HepG2 (cell line): ENCODE measurements at regions not wholly inside any gene's neighbourhood (a gene's known extent, or its start where the extent isn't known, plus 50 kb on each side); places are given as distances from the start of the nearest gene placed in this dataset.

ENCODE experiments used
- ATAC-seq: fragments of 200-7000 bp; cut with Tn5 transposase; 3 replicates; pipeline ENCODE4 v1.9.1; 2020; ENCODE audit warnings: mild to moderate bottlenecking, moderate library complexity
- BruUV-seq: library from RNA; stranded (reverse); fragments of 400-500 nt; replicated peaks from 2 replicates; lab custom pipeline; 2021; lab: Mats Ljungman, UMichigan
- CTCF ChIA-PET: fragments of 300-600 bp; formaldehyde crosslinking; extraction: SDS; loops from one replicate; lab custom pipeline; 2021; ENCODE audit warnings: low total read pairs, inconsistent platforms, low intra/inter-chr PET ratio; lab: Yijun Ruan, JAX
- POLR2A ChIA-PET: fragments of 350-600 bp; sonication (Branson Sonifier 250); formaldehyde crosslinking; loops from one replicate; lab custom pipeline; 2020; ENCODE audit warnings: antibody characterized with exemption, inconsistent platforms; lab: Yijun Ruan, JAX
- DNase-seq: peaks from one replicate; pipeline ENCODE4 v3.0.0-alpha.2; 2015; ENCODE audit warnings: low spot score
- FAIRE-seq: peaks from 3 replicates; lab custom pipeline; 2011; peaks lifted over from hg19 to GRCh38; lab: Jason Lieb, UNC
- H2AFZ ChIP-seq: one replicate; pipeline ENCODE4 v1.6.1; 2011; ENCODE audit warnings: low read length, inconsistent platforms
- H3K27ac ChIP-seq: fragments of 300-600 bp; 3 replicates; pipeline ENCODE4 v1.8.0; 2011; ENCODE audit warnings: mixed run types, mild to moderate bottlenecking, mixed read lengths, low read length, inconsistent platforms; ENCODE audit not compliant: insufficient read depth; ENCODE audit errors: extremely low read length
- H3K27me3 ChIP-seq, 2 experiments: fragments of 200-600 bp in 1 of 2; 2 replicates in 1 of 2; 3 replicates in 1 of 2; pipeline versions ENCODE4 v1.6.0 to v1.8.0; 2011; ENCODE audit warnings: low read length in 2 of 2, mild to moderate bottlenecking in 2 of 2, moderate library complexity in 2 of 2, inconsistent platforms in 1 of 2; ENCODE audit not compliant: insufficient read depth in 2 of 2, control insufficient read depth in 1 of 2
- H3K36me3 ChIP-seq, 2 experiments: fragments of 200-600 bp in 1 of 2; replicated peaks in 1 of 2; 2 replicates in 1 of 2; 3 replicates in 1 of 2; pipeline versions ENCODE4 v1.5.1 to v1.8.0; 2011; ENCODE audit warnings: low read length in 2 of 2, inconsistent platforms in 1 of 2; ENCODE audit not compliant: insufficient read depth in 2 of 2, control insufficient read depth in 1 of 2
- H3K4me1 ChIP-seq: 2 replicates; pipeline ENCODE4 v1.5.1; 2012; ENCODE audit warnings: low read length, inconsistent platforms; ENCODE audit not compliant: insufficient read depth
- H3K4me2 ChIP-seq: 2 replicates; pipeline ENCODE4 v1.6.0; 2011; ENCODE audit warnings: low read depth, low read length, inconsistent platforms
- H3K4me3 ChIP-seq, 3 experiments: fragments of 200-600 bp in 1 of 3; sonication (generic), shearing (Covaris generic) in 1 of 3; replicated peaks in 1 of 3; 2 replicates each; pipeline ENCODE4 v1.5.1; 2011 to 2016; ENCODE audit warnings: low read length in 3 of 3, inconsistent platforms in 2 of 3, low read depth in 2 of 3, mild to moderate bottlenecking in 2 of 3, control low read depth in 1 of 3, mixed read lengths in 1 of 3; ENCODE audit not compliant: insufficient read depth in 1 of 3
- H3K79me2 ChIP-seq: one replicate; pipeline ENCODE4 v1.6.1; 2011; ENCODE audit warnings: low read length, inconsistent platforms; ENCODE audit not compliant: insufficient read depth
- H3K9ac ChIP-seq: 2 replicates; pipeline ENCODE4 v1.6.0; 2011; ENCODE audit warnings: mild to moderate bottlenecking, low read depth, low read length, inconsistent platforms; ENCODE audit not compliant: insufficient read depth
- H3K9me3 ChIP-seq: 2 replicates; pipeline ENCODE4 v1.5.1; 2012; ENCODE audit warnings: mild to moderate bottlenecking, low read length
- H4K20me1 ChIP-seq: 2 replicates; pipeline ENCODE4 v1.6.0; 2011; ENCODE audit warnings: inconsistent platforms, mild to moderate bottlenecking, low read length, moderate library complexity; ENCODE audit not compliant: insufficient read depth
- AGO2 ChIP-seq: fragments of 200-400 bp; formaldehyde crosslinking; optimal IDR thresholded peaks from 2 replicates; pipeline ENCODE3; 2017; ENCODE audit warnings: mild to moderate bottlenecking, low read depth, low read length, moderate library complexity
- CEBPB ChIP-seq: IDR thresholded peaks from 2 replicates; pipeline ENCODE4 v1.6.1; 2011; ENCODE audit warnings: low read depth, low read length, improper control_type of control experiment, borderline replicate concordance
- EEA1 ChIP-seq: sonication (generic); formaldehyde crosslinking; IDR thresholded peaks from 2 replicates; pipeline ENCODE4 v1.5.1; 2020; ENCODE audit warnings: mild to moderate bottlenecking, missing genetic modification reagents, borderline replicate concordance
- FOXA3 ChIP-seq: IDR thresholded peaks from 2 replicates; pipeline ENCODE4 v1.6.1; 2016; ENCODE audit warnings: missing genetic modification reagents, missing compliant biosample characterization
- KLF15 ChIP-seq: sonication (generic); formaldehyde crosslinking; IDR thresholded peaks from 2 replicates; pipeline ENCODE4 v1.8.1; 2023; ENCODE audit warnings: borderline replicate concordance, mild to moderate bottlenecking, inconsistent platforms, missing genetic modification reagents, mixed read lengths
- MTERF4 ChIP-seq: sonication (generic); formaldehyde crosslinking; IDR thresholded peaks from 2 replicates; pipeline ENCODE4 v1.8.0; 2023; ENCODE audit warnings: mild to moderate bottlenecking, missing genetic modification reagents
- SALL1 ChIP-seq: sonication (generic); formaldehyde crosslinking; IDR thresholded peaks from 2 replicates; pipeline ENCODE4 v1.8.0; 2022; ENCODE audit warnings: mild to moderate bottlenecking, missing genetic modification reagents
- SOX5 ChIP-seq: IDR thresholded peaks from 2 replicates; pipeline ENCODE4 v1.6.1; 2016; ENCODE audit warnings: borderline replicate concordance
- THAP11 ChIP-seq: IDR thresholded peaks from 2 replicates; pipeline ENCODE4 v1.6.1; 2016; ENCODE audit warnings: missing biosample characterization, missing genetic modification reagents
- XRCC5 ChIP-seq: fragments of 200-400 bp; formaldehyde crosslinking; optimal IDR thresholded peaks from 2 replicates; pipeline ENCODE3; 2017; ENCODE audit warnings: mild to moderate bottlenecking, low read length
- ZBTB38 ChIP-seq: sonication (generic); formaldehyde crosslinking; IDR thresholded peaks from 2 replicates; pipeline ENCODE4 v1.5.1; 2020; ENCODE audit warnings: mild to moderate bottlenecking, missing genetic modification reagents
- ZNF232 ChIP-seq: sonication (generic); formaldehyde crosslinking; IDR thresholded peaks from 2 replicates; pipeline ENCODE4 v1.4.0; 2020; ENCODE audit warnings: missing genetic modification reagents, borderline replicate concordance
- ZNF292 ChIP-seq: sonication (generic); formaldehyde crosslinking; IDR thresholded peaks from 2 replicates; pipeline ENCODE4 v1.8.1; 2022; ENCODE audit warnings: mild to moderate bottlenecking, low read depth, missing genetic modification reagents, borderline replicate concordance
- ZNF850 ChIP-seq: sonication (generic); formaldehyde crosslinking; conservative IDR thresholded peaks from 2 replicates; pipeline ENCODE4 v1.9.0; 2021; ENCODE audit warnings: mild to moderate bottlenecking, missing genetic modification reagents
- WGBS: methylation state at CpG from one replicate; pipeline ENCODE4 v1.1.6; 2017; ENCODE audit warnings: low lambda C conversion rate; 5-methylcytosine and 5-hydroxymethylcytosine counted together
- in situ Hi-C: cut with HindIII; loops from 2 replicates; pipeline ENCODE4 v1.10.0; 2017; ENCODE audit warnings: low pct_unique_long_range_greater_than_20kb; ENCODE audit not compliant: extremely low pct_ligation_motif_present
- intact Hi-C: fragments of 100-400 bp; cut with micrococcal nuclease; formaldehyde crosslinking; loops from one replicate; pipeline ENCODE4 v1.10.0; 2022; ENCODE audit not compliant: unreplicated experiment

- FAIRE-seq (no peak), DNase-seq (no peak), ATAC-seq (no peak)
- WGBS = 40% methylated on average over 10 of the region's 10 CpGs
- in situ Hi-C loops = no loop called here
- H3K27me3 ChIP-seq = no peaks in the 10 kb centered on the region
- no peaks in the 10 kb centered on the region for H3K4me1 ChIP-seq
- H2AFZ ChIP-seq = no peak overlapping the region
- no TSS peak for BruUV-seq
- H3K4me2 ChIP-seq = no peak overlapping the region
- no peaks in the 10 kb centered on the region for H4K20me1 ChIP-seq
- H3K27ac ChIP-seq = no peak overlapping the region
- H3K36me3 ChIP-seq = no peaks in the 10 kb centered on the region
- no peak overlapping the region for H3K4me3 ChIP-seq
- CTCF ChIA-PET = no interaction called here
- no peak overlapping the region for H3K9ac ChIP-seq
- H3K79me2 ChIP-seq = no peaks in the 10 kb centered on the region
- intact Hi-C loops = no loop called here
- POLR2A ChIA-PET = no interaction called here
- TF ChIP-seq ZBTB38 (CRISPR knock-in tag) (no peak), ZNF292 (no peak), AGO2 (no peak), SOX5 (CRISPR knock-in tag) (no peak), ZNF850 (CRISPR knock-in tag) (no peak), MTERF4 (CRISPR knock-in tag) (no peak), FOXA3 (no peak), ZNF232 (no peak), THAP11 (CRISPR knock-in tag) (no peak), XRCC5 (no peak), KLF15 (no peak), SALL1 (no peak), EEA1 (CRISPR knock-in tag) (no peak), CEBPB (no peak)
- no peaks in the 10 kb centered on the region for H3K9me3 ChIP-seq
Observed at GRCh38 chr7:41130561-41131236, 572.2 kb downstream of the INHBA start.
